Fibroblast of skin of right biceps (primary cell): ENCODE measurements at regions not wholly inside any gene's neighbourhood (a gene's known extent, or its start where the extent isn't known, plus 50 kb on each side); places are given as distances from the start of the nearest gene placed in this dataset.

Source experiments
- DNase-seq: peaks from one replicate; pipeline ENCODE4 v3.0.0-alpha.2; 2013

DNA sequence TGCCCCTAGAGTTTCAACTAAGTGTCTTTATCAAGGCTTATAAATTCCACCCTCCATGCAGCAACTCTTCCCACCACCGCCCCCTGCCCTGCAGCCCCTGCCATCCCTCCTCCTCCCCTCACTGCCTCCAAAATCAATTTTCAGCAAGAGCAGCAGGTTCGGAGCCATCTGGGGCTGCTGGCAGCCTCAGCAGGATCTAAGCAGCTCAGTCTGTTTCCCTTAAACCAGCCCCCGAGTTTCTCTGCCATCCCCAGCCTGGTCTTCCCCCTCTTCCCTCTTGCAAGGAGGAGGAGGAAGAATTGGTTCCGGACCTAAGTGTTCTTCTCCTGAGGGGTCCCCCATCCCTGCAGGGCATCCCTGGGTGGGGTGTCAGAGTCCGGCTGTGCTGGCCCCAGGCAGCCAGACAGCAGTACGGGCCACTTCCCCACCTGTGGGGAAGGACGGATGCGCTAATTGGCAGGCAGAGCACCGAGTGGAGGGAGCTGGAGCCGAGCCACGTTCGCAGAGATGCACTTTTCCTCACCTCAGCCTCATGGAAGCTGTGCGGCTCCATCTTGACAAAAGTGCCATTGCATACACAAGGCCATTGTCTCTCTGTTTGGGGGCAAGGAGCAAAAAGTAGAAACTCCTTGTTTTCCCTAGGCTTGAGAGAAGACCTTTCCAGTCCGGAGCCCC lies 189.3 kb downstream of the KCNA5 start:
- DNase-seq = no peak

GRCh38 chr12:5236022-5236640 lies 192.5 kb downstream of the KCNA5 start:
- DNase-seq = no peak

GRCh38 chr12:5242440-5242839 lies 189.5 kb upstream of the NTF3 start:
- no peak for DNase-seq

GRCh38 chr12:5243014-5243413 lies 188.9 kb upstream of the NTF3 start:
- no peak for DNase-seq

GRCh38 chr12:5244513-5244972 lies 187.4 kb upstream of the NTF3 start:
- DNase-seq = peak; percentile 30

DNA sequence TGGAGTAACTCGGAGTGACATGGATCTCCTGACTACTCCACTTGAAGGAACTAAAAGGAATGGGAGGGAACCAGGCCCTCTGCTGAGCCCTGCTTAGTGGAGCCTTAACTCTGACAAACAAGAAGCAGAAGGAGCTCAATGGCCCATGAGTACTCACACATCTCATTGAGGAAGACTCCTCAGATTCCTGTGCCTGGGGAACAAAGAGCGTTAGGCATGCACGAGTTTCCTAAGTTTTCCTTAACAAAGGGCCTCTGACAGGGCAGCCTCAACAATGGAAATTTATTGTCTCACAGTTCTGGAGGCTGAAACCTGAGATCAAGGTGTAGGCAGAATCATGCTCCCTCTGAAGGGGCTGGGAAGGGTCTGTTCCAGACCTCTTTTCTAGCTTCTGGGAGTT lies 185.7 kb upstream of the NTF3 start:
- DNase-seq = no peak

DNA sequence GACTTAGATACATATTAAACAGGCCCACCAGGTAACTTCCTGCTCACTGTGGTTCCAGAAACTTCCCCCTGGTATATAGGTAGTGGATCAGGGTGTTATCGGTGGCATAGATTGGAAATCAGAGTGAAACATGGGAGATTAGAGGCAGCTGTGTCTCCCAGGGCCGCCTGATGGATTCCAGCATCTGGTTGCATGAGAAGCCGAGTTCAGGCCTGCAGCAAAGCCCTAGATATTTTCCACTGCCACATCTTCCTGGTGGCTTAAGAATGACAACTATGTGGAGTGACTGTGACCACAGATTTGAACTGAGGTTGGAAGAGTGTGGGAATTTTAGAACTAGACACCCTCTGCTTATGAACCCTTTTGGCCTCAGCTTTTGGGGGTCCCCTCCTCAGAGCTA lies 184.8 kb upstream of the NTF3 start:
- peak; percentile 40 for DNase-seq

DNA sequence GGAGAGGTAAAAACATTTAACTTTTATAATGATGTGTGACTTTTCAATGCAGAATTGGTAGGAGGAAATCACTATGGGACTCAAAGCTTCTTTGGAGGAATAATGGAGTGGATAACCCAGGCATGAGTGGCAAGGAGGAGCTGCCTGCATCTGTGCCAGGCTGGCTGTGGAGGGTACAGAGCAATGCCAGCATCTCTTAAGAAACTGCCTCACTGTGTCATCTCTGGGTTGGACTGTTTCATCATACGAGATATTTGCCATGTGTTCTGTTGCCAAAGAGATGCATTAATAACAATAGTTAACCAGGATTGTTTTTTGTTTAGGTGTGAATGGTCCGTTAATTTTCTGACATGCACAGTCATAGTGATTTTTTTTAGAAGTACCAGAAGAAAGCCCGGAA lies 183.7 kb upstream of the NTF3 start:
- no peak for DNase-seq

GRCh38 chr12:5248999-5249526 lies 182.8 kb upstream of the NTF3 start:
- DNase-seq = no peak

DNA sequence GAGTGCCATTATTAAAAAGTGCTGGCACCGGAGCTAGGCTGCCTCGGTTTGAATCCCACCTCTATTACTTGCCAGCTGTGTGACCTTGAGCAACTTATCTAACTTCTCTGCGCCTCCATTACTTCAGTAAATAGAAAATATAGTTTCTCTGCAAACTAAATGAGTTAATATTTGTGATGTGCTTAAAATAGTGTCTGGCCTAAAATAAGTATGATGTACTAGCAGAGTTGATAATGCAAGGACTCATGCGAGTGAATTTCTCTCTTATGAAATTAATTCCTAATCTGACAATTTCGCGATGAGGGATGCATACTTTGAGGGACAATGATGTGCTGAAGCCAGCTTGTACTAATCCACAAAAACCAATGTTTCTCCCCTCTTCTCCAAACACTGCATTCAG lies 180.8 kb upstream of the NTF3 start:
- no peak for DNase-seq

GRCh38 chr12:5251786-5252185 lies 180.1 kb upstream of the NTF3 start:
- DNase-seq = no peak

DNA sequence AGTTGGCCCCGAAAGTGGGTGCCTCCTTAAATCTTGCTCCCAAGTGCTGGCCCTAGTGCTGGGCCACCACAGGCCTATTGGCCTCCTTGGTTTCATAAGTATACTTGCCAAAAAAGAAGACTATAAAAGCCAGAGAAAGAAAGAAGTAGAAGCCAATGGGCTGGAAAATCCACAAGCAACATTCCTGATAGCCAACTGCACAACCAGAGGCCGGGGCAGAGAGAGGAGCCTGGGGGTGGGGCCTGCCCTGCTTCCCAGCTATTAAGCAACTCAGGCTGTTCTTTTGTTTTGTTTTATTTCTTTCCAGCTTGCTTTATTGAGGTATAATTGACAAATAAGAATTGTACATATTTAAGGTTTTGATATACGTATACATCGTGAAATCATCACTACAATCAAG lies 177.2 kb upstream of the NTF3 start:
- no peak for DNase-seq

DNA sequence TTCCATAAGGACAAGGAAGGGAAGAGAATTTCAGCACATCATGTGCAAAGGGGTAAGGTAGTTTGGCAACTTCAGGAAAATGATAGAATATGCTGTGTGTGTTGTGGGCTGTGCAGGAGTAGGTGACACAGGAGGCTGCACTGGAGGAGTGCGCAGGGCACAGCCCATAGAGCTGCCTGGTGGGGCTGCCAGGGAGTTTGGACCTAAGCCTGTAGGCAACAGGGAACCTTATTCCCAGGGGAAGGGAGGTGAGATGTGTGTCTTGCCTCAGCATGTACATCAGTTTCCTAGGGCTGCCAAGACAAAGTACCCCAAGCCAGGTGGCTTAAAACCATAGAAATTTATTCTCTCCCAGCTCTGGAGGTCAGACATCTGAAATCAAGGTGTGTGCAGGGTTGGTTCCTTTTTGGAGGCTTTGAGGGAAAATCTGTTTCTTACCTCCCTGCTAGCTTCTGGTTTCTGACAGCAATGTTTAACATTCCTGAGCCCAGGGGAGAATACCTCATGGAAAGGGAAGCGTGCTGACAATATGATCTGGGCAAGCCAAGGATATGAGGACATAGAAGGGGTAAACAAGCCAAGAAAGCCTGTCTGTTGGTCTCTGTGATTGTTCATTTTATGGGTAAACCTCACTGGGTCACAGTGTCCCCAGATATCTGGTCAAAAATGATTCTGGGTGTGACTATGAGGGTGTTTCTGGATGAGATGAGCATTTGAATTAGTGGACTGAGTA lies 174.0 kb upstream of the NTF3 start:
- peak; percentile 52 for DNase-seq

DNA sequence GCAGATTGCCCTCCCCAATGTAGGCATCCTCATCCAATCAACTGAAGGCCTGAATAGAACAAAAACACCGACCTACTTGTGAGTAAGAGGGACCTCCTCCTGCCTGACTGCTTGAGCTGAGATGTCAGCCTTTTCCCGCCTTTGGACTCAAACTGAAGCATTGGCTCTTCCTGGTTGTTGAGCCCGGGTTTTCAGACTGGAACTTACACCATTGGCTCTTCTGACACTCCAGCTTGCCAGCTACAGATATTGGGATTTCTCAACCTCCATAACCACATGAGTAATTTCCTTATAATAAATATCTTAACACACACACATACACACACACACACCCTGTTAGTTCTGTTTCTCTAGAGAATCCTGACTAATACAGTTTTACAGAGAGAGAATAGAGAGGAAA lies 173.4 kb upstream of the NTF3 start:
- peak; percentile 97 for DNase-seq

DNA sequence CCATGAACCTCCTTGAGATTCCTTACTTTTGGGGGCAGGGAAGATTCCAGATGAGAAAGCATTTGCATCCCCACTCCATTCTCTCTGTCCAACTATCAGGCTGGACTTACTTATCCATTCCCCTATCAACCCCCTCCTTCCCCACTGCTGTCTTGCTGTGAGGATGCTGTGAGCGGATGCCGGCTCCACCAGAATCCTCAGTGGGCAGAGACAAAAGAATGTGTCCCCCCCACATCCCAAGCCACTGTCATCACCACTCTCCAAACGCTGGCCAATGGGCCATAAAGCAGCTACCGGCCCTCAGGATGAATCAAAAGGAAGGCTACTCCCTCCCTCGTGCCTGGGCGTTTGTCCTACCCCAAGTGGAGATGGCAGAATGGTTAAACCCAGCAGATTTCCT lies 173.0 kb upstream of the NTF3 start:
- no peak for DNase-seq

DNA sequence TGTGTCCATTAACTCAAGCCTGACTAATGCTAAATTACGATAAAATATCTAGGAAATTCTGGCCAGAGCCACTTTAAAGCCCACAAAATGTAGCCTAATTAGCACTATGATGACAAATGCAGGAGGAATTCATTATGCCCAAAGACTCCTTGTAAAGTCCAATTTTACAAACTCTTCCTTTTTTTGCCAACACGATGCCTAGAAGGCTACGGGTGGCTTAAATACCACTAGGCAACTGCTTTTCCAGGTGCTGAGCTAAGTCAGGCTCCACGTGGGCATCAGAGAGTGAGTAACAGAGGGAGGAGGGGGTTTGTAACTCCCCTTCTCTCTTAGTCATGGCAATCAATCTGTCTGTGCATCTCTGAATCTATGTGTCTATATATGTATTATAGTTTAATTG lies 172.4 kb upstream of the NTF3 start:
- peak; percentile 82 for DNase-seq

GRCh38 chr12:5260086-5260485 lies 171.8 kb upstream of the NTF3 start:
- DNase-seq = peak; percentile 41

- no peak for DNase-seq
These were observed 171.3 kb upstream of the NTF3 start for GRCh38 chr12:5260591-5261086.

- DNase-seq = peak; percentile 94
These were observed 169.5 kb upstream of the NTF3 start for GRCh38 chr12:5262450-5262849.

- DNase-seq = peak; percentile 62
These were observed 169.0 kb upstream of the NTF3 start for GRCh38 chr12:5262885-5263284.

- peak; percentile 44 for DNase-seq
These were observed 167.9 kb upstream of the NTF3 start for GRCh38 chr12:5264006-5264405.

GRCh38 chr12:5267603-5268423 lies 164.1 kb upstream of the NTF3 start:
- peak; percentile 81 for DNase-seq
